PC-9 (cell line): ENCODE measurements at regions not wholly inside any gene's neighbourhood (a gene's known extent, or its start where the extent isn't known, plus 50 kb on each side); places are given as distances from the start of the nearest gene placed in this dataset.

Experiments
- BruUV-seq: library from RNA; stranded (reverse); fragments of 400-500 nt; replicated peaks from 2 replicates; lab custom pipeline; 2021; lab: Mats Ljungman, UMichigan
- CTCF ChIA-PET: fragments of 300-600 bp; sonication (Branson Sonifier 250); formaldehyde crosslinking; loops from one replicate; lab custom pipeline; 2022; ENCODE audit warnings: antibody characterized with exemption; lab: Charles Lee
- POLR2A ChIA-PET: fragments of 300-600 bp; sonication (Branson Sonifier 250); formaldehyde crosslinking; loops from one replicate; lab custom pipeline; 2022; ENCODE audit warnings: antibody characterized with exemption; ENCODE audit not compliant: unreplicated experiment; lab: Charles Lee
- DNase-seq, 2 experiments: peaks; one replicate each; pipeline versions ENCODE4 v3.0.0 to v3.0.0-alpha.2; 2015 to 2022; ENCODE audit warnings: mixed read lengths in 1 of 2
- H2AFZ ChIP-seq: fragments of 200-600 bp; sonication (generic); 2 replicates; pipeline ENCODE4 v1.8.1; 2017; ENCODE audit warnings: antibody characterized with exemption
- H3F3A ChIP-seq: fragments of 200-600 bp; sonication (generic); 2 replicates; pipeline ENCODE4 v1.8.1; 2017; ENCODE audit warnings: antibody characterized with exemption, mild to moderate bottlenecking, low read depth; ENCODE audit not compliant: insufficient read depth
- H3K27ac ChIP-seq: fragments of 200-600 bp; sonication (generic); 2 replicates; pipeline ENCODE4 v1.6.1; 2016; ENCODE audit warnings: mixed run types
- H3K27me3 ChIP-seq: fragments of 200-600 bp; sonication (generic); 2 replicates; pipeline ENCODE4 v1.6.1; 2016; ENCODE audit warnings: low read depth, mixed run types; ENCODE audit not compliant: insufficient read depth
- H3K36me3 ChIP-seq: fragments of 200-600 bp; sonication (generic); 2 replicates; pipeline ENCODE4 v1.6.1; 2016; ENCODE audit warnings: low read depth, mixed run types
- H3K4me1 ChIP-seq: fragments of 200-600 bp; sonication (generic); replicated peaks from 2 replicates; pipeline ENCODE4 v1.6.1; 2016; ENCODE audit warnings: mixed run types; ENCODE audit not compliant: insufficient read depth
- H3K4me2 ChIP-seq: fragments of 200-600 bp; sonication (generic); 2 replicates; pipeline ENCODE4 v1.6.1; 2017; ENCODE audit warnings: mixed run types
- H3K4me3 ChIP-seq: fragments of 200-600 bp; sonication (generic); 2 replicates; pipeline ENCODE4 v1.6.1; 2016; ENCODE audit warnings: mixed run types
- H3K79me2 ChIP-seq: fragments of 200-600 bp; sonication (generic); 2 replicates; pipeline ENCODE4 v1.6.1; 2017; ENCODE audit warnings: low read depth, mixed run types
- H3K9me2 ChIP-seq: fragments of 200-600 bp; sonication (generic); 2 replicates; pipeline ENCODE4 v1.8.1; 2017; ENCODE audit warnings: mild to moderate bottlenecking; ENCODE audit not compliant: insufficient read depth
- H3K9me3 ChIP-seq: fragments of 200-600 bp; sonication (generic); 2 replicates; pipeline ENCODE4 v1.8.1; 2016; ENCODE audit warnings: low read depth; ENCODE audit not compliant: insufficient read depth
- H4K20me1 ChIP-seq: fragments of 200-600 bp; sonication (generic); 2 replicates; pipeline ENCODE4 v1.8.1; 2017; ENCODE audit not compliant: insufficient read depth
- EZH2 ChIP-seq: fragments of 200-600 bp; sonication (generic); IDR thresholded peaks from 2 replicates; pipeline ENCODE4 v1.8.0; 2017; ENCODE audit warnings: antibody characterized with exemption, low read depth
- intact Hi-C: fragments of 100-400 bp; cut with micrococcal nuclease; formaldehyde crosslinking; loops from one replicate; pipeline ENCODE4 v1.10.0; 2022; ENCODE audit not compliant: unreplicated experiment
- TF ChIP-seq, protein P1 (sequence below): fragments of 200-600 bp; sonication (generic); conservative IDR thresholded peaks from 2 replicates; pipeline ENCODE4 v1.6.1; 2017; ENCODE audit warnings: mixed run types, antibody characterized with exemption, mild to moderate bottlenecking, moderate library complexity

DNA sequence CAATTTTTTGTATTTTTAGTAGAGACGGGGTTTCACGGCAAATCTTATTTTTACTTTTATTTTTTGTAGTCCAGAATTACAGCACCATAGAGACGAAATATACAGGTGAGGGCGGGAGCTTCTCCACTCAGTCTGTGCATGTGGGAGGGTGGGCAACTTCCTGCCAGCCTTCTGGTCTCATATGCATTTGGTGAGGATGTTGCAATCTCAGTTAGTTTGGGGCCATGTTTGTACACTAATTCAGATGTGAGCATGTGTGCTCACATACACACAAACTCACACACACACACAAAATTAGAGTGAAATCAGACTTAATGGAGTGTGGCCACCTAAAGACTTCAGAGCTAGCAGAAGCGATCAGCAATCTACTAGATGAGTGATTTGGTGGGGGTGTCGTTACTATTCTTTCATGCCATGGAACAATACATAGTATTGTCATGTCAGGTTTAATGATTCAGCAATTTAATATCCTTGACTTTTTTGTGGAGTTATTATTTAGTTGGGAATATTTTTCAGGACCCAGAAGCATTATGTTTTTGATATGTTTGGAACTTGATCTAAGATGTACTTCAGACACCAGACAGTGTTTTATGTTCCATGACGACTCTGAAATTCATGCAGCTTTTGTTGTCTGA, 78.0 kb upstream of the BMP2 start:
- Histone ChIP-seq H3K79me2 (no peaks in the 10 kb centered on the region), H3K9me2 (no peaks in the 10 kb centered on the region), H3K27me3 (no peaks in the 10 kb centered on the region), H3K4me3 (no peak overlapping the region), H3K9me3 (no peaks in the 10 kb centered on the region), H3K4me1 (peaks cover 15% of the 10 kb centered on the region), H3K4me2 (no peak overlapping the region), H2AFZ (no peak overlapping the region), H3F3A (peaks cover 14% of the 10 kb centered on the region; the same call in 1 of the 2 replicates), H4K20me1 (no peaks in the 10 kb centered on the region), H3K27ac (no peak overlapping the region), H3K36me3 (no peaks in the 10 kb centered on the region)
- TF ChIP-seq, protein P1, sequence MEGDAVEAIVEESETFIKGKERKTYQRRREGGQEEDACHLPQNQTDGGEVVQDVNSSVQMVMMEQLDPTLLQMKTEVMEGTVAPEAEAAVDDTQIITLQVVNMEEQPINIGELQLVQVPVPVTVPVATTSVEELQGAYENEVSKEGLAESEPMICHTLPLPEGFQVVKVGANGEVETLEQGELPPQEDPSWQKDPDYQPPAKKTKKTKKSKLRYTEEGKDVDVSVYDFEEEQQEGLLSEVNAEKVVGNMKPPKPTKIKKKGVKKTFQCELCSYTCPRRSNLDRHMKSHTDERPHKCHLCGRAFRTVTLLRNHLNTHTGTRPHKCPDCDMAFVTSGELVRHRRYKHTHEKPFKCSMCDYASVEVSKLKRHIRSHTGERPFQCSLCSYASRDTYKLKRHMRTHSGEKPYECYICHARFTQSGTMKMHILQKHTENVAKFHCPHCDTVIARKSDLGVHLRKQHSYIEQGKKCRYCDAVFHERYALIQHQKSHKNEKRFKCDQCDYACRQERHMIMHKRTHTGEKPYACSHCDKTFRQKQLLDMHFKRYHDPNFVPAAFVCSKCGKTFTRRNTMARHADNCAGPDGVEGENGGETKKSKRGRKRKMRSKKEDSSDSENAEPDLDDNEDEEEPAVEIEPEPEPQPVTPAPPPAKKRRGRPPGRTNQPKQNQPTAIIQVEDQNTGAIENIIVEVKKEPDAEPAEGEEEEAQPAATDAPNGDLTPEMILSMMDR: no peak
- TF ChIP-seq EZH2: no peak
- ChIA-PET POLR2A (no interaction called here), CTCF (no interaction called here)
- BruUV-seq: no TSS peak
- intact Hi-C loops: no loop called here
- DNase-seq: no peak

DNA sequence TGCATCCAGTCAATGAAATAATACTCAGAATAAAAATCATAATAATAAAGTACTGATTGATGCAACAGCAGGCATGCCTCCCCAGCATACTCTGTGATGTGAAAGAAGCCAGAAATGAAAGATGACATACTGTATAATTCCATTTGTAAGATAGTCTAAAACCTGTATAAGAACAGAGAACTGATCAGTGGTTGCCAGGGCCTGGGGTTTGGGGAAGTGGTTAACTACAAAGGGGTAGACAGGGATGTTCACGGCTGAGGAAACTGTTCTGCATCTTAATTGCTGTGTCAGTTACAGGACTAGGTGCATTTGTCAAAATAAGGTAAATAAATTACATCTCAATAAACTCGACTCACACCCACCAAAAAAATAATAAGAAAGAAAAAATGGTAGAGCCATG, 81.3 kb upstream of the BMP2 start:
- H3K27me3 ChIP-seq: no peaks in the 10 kb centered on the region
- no peaks in the 10 kb centered on the region for H3K9me2 ChIP-seq
- H3K27ac ChIP-seq: peak overlapping the region; percentile 71; the same call in 1 of the 2 replicates
- H3K36me3 ChIP-seq: no peaks in the 10 kb centered on the region
- no TSS peak for BruUV-seq
- ChIA-PET POLR2A (no interaction called here), CTCF (no interaction called here)
- H3K4me3 ChIP-seq: no peak overlapping the region
- H2AFZ ChIP-seq: no peak overlapping the region
- no peak for DNase-seq
- no peaks in the 10 kb centered on the region for H4K20me1 ChIP-seq
- H3K9me3 ChIP-seq: no peaks in the 10 kb centered on the region
- TF ChIP-seq EZH2: no peak
- TF ChIP-seq, protein P1: no peak
- no peak overlapping the region for H3K4me2 ChIP-seq
- no peaks in the 10 kb centered on the region for H3K79me2 ChIP-seq
- peaks cover 16% of the 10 kb centered on the region; the same call in 1 of the 2 replicates for H3F3A ChIP-seq
- intact Hi-C loops: no loop called here
- peaks cover 15% of the 10 kb centered on the region for H3K4me1 ChIP-seq

DNA sequence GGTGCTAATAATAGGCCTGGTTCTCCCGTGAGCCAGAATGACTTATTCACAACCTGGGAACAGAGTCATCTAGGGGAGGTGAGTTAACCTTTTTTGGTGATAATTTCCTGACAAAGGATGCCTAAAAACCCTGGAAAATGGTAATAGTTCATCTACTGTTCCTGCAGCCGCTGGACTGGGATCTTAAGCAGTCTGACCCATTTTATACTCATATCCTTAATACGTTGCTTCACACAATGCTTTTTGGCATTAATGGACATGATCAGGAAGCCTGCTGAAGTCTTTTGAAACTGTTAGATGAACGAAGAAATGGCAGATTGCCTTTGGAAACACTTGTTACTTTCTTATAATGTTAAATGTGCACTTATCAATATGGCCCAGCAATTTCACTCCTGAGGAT, 81.9 kb upstream of the BMP2 start:
- no TSS peak for BruUV-seq
- POLR2A ChIA-PET: no interaction called here
- no peak for TF ChIP-seq EZH2
- TF ChIP-seq, protein P1: no peak
- no peak for DNase-seq
- H3K36me3 ChIP-seq: no peaks in the 10 kb centered on the region
- H2AFZ ChIP-seq: peak overlapping the region; percentile 37
- H4K20me1 ChIP-seq: no peaks in the 10 kb centered on the region
- CTCF ChIA-PET: no interaction called here
- H3K4me2 ChIP-seq: peak overlapping the region; percentile 47; the same call in 1 of the 2 replicates
- peaks cover 15% of the 10 kb centered on the region for H3K4me1 ChIP-seq
- intact Hi-C loops: no loop called here
- no peaks in the 10 kb centered on the region for H3K9me2 ChIP-seq
- H3K27ac ChIP-seq: peak overlapping the region; percentile 71
- H3K27me3 ChIP-seq: no peaks in the 10 kb centered on the region
- H3F3A ChIP-seq: peaks cover 16% of the 10 kb centered on the region; the same call in 1 of the 2 replicates
- H3K9me3 ChIP-seq: no peaks in the 10 kb centered on the region
- H3K4me3 ChIP-seq: no peak overlapping the region
- no peaks in the 10 kb centered on the region for H3K79me2 ChIP-seq
